ENCODE measurements at regions not wholly inside any gene's neighbourhood (a gene's known extent, or its start where the extent isn't known, plus 50 kb on each side); places are given as distances from the start of the nearest gene placed in this dataset.

DNA sequence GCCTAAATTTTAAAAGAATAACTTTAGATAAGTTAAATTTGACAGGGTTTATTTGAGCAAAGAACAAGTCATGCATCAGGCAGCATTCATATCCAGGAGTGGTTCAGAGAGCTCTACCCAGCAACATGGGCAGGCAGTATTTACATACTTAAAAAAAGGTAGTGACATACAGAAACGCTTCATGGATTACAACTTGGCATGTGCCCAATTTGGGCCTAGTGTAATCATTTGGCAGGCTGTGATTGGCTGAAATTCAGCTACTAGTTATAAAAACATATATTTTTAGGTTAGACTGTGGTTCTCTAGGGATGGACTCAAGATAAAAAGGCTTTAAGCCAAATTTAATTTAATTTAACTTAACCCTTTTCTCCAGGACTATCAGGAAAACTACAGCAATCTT is 374.0 kb upstream of the ADAMTS16 start:
- H3K4me3 ChIP-seq (ENCODE audit: low read depth, low read length) = no peak overlapping the region
- ChIA-PET CTCF (no interaction called here), POLR2A (no interaction called here)
- DNase-seq (ENCODE audit: low read depth, low spot score) = no peak
- TF ChIP-seq, protein P1, sequence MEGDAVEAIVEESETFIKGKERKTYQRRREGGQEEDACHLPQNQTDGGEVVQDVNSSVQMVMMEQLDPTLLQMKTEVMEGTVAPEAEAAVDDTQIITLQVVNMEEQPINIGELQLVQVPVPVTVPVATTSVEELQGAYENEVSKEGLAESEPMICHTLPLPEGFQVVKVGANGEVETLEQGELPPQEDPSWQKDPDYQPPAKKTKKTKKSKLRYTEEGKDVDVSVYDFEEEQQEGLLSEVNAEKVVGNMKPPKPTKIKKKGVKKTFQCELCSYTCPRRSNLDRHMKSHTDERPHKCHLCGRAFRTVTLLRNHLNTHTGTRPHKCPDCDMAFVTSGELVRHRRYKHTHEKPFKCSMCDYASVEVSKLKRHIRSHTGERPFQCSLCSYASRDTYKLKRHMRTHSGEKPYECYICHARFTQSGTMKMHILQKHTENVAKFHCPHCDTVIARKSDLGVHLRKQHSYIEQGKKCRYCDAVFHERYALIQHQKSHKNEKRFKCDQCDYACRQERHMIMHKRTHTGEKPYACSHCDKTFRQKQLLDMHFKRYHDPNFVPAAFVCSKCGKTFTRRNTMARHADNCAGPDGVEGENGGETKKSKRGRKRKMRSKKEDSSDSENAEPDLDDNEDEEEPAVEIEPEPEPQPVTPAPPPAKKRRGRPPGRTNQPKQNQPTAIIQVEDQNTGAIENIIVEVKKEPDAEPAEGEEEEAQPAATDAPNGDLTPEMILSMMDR (IDR thresholded peaks at IDR 0.05; ENCODE audit: insufficient read depth, low read length, missing control alignments) = no peak

DNA sequence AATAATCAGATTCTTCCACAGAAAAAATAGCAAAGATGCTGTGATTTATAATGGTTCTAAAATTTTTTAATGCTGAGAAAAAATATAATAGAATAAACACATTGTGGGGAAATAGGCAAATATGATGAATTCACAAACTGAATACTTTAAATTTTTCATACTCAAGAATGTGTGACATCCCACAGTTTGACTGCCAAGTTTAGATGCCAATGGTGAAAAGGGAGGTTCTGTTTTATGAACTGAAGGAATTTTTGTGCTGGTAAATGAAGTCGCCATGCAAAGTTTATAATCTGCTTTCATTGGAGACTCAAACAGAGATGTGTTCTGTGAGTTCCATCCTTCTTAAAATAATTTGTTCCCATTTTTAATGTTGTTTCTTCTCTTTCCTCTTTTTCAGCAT is 367.5 kb upstream of the ADAMTS16 start:
- ChIA-PET POLR2A (no interaction called here), CTCF (no interaction called here)
- TF ChIP-seq, protein P1 (IDR thresholded peaks at IDR 0.05; ENCODE audit: insufficient read depth, low read length, missing control alignments) = no peak
- DNase-seq (ENCODE audit: low read depth, low spot score) = no peak
- no peak overlapping the region for H3K4me3 ChIP-seq (ENCODE audit: low read depth, low read length)

DNA sequence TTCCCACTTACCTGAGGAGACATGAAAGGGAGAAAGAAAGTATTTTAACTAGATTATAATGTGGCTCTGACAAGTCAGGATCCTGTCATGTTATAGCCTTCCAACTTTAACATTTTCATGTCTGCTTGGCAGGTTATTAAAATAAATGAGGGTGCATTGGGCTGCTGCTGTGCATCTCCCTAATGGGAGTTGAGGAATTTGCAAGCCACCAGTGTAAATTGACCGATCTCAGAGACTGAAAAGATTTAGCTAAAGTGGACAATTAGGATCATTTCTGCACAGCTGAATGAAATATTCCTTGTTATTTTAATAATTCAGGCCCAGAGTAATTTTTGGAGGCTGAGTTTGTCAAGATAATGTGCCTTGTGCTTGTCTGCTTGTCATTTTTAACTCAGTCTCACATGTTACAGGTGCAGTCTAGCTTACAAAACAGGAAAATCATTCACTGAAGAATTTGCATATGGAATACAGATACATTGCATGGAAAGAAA is 366.3 kb upstream of the ADAMTS16 start:
- H3K4me3 ChIP-seq (ENCODE audit: low read depth, low read length) = no peak overlapping the region
- DNase-seq (ENCODE audit: low read depth, low spot score) = no peak
- POLR2A ChIA-PET = no interaction called here
- TF ChIP-seq, protein P1 (IDR thresholded peaks at IDR 0.05; ENCODE audit: insufficient read depth, low read length, missing control alignments) = no peak
- CTCF ChIA-PET = no interaction called here

DNA sequence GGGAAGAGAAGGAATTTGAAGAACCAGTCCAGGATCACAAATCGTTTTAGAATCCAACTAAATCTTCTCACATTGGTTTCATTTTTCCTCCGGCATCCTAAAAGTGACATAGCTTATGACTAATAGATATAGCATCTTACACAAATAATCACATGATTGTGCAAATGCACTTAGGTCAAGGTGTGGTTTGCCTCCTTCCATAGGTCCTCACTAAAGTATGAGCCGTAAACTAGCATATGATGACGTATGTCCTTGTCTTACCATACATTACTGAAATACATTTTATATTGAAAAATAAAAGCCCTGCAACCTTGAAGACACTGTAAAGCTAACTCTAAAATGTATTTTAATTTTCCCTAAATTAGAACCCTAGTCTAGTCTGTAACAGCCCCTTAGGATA is 362.7 kb upstream of the ADAMTS16 start:
- POLR2A ChIA-PET = no interaction called here
- TF ChIP-seq, protein P1 (IDR thresholded peaks at IDR 0.05; ENCODE audit: insufficient read depth, low read length, missing control alignments) = no peak
- H3K4me3 ChIP-seq (ENCODE audit: low read depth, low read length) = no peak overlapping the region
- DNase-seq (ENCODE audit: low read depth, low spot score) = no peak
- CTCF ChIA-PET = no interaction called here

DNA sequence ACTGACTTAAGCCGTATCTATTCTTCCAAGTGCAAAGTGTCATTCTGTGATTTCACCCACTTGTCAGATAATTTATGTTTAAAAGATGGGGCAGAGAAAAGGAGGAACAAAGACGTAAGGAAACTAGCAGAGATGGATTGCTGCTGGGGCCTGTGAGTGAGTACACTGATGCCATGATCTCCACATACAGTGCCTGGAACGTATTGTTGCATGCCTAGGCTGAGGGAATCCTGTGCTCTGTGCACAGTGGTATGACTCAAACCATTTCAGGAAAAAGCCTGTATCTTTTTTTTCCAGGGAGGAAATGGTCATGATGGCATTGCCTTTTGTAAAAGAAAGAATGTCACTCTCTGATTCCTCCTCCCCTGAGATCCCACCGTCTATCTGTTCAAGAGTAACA is 359.5 kb upstream of the ADAMTS16 start:
- no peak overlapping the region for H3K4me3 ChIP-seq (ENCODE audit: low read depth, low read length)
- TF ChIP-seq, protein P1 (IDR thresholded peaks at IDR 0.05; ENCODE audit: insufficient read depth, low read length, missing control alignments) = no peak
- DNase-seq (ENCODE audit: low read depth, low spot score) = no peak
- POLR2A ChIA-PET = no interaction called here
- CTCF ChIA-PET = no interaction called here

DNA sequence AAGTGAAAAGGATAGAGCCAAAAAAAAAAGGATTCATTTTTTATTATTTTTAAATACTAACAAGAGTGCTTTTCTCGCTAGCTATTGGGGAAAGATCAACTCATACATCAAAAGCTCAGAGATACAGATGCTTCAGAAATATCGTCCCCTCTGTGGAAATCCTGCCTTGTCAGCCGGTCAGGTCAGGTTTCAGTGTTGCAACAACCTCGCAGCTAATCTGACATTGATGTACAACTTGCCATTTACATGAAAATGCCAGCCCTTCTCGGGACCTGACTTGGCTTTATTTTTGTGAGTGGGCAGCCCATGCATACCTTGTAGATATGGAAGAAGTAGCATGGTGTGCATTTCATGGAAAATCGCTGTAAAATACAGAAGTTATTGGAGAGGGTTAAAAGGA is 358.8 kb upstream of the ADAMTS16 start:
- DNase-seq (ENCODE audit: low read depth, low spot score) = no peak
- POLR2A ChIA-PET = no interaction called here
- TF ChIP-seq, protein P1 (IDR thresholded peaks at IDR 0.05; ENCODE audit: insufficient read depth, low read length, missing control alignments) = no peak
- CTCF ChIA-PET = no interaction called here
- H3K4me3 ChIP-seq (ENCODE audit: low read depth, low read length) = no peak overlapping the region
